Stimulated activated CD8-positive, alpha-beta memory T cell treated with anti-CD3 and anti-CD28 coated beads, Interleukin-15, amount 100 ng/mL, for 1 hour (primary cell): ENCODE measurements at regions not wholly inside any gene's neighbourhood (a gene's known extent, or its start where the extent isn't known, plus 50 kb on each side); places are given as distances from the start of the nearest gene placed in this dataset.

Experiments
- DNase-seq: peaks from one replicate; pipeline ENCODE4 v3.0.0-alpha.2; 2020; ENCODE audit warnings: low read depth

DNA sequence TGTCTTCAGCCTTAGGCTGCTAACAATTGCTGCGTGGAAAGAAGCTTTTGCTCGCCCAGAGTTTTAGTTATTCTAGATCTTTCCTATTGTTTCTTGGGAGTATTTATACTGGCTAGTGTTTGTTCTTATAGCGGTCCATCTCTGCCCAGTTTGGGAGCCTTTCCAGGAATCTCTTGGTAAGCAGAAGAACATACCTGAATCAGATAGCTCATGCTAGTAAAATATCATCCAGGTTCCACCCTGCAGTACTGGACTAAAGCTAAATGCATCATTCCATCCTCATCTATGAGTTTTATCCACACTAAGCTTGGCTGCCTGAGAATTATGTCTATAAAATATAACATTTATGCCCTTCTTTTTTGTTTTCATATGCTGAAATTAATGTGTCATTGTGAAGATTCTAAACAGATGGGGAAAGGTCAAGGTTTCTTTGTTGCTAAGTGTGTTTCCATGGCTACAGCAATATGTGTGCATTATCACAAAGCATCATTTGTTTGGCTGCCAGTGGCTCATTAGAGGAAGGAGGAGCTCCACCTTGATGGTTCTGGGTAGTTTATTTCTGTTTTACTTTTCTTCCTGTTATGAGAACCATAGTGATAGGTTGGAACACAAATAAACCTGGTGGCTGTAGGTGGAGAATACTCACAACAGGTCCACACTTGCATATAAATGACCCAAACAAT, 182.8 kb downstream of the PIK3C3 start:
- no peak for DNase-seq

GRCh38 chr18:42141439-42141838, 186.4 kb downstream of the PIK3C3 start:
- no peak for DNase-seq

- no peak for DNase-seq
These were observed 200.0 kb downstream of the PIK3C3 start for GRCh38 chr18:42155024-42155423.

- no peak for DNase-seq
These were observed 201.2 kb downstream of the PIK3C3 start for GRCh38 chr18:42156281-42156680.

- DNase-seq: no peak
These were observed 202.4 kb downstream of the PIK3C3 start for GRCh38 chr18:42157420-42157819.

- no peak for DNase-seq
These were observed 202.8 kb downstream of the PIK3C3 start for GRCh38 chr18:42157878-42158277.

- DNase-seq: no peak
These were observed 204.1 kb downstream of the PIK3C3 start for GRCh38 chr18:42159146-42159545.

- DNase-seq: no peak
These were observed 208.3 kb downstream of the PIK3C3 start for GRCh38 chr18:42163321-42163720.

GRCh38 chr18:42164556-42164955, 209.5 kb downstream of the PIK3C3 start:
- DNase-seq: no peak

DNA sequence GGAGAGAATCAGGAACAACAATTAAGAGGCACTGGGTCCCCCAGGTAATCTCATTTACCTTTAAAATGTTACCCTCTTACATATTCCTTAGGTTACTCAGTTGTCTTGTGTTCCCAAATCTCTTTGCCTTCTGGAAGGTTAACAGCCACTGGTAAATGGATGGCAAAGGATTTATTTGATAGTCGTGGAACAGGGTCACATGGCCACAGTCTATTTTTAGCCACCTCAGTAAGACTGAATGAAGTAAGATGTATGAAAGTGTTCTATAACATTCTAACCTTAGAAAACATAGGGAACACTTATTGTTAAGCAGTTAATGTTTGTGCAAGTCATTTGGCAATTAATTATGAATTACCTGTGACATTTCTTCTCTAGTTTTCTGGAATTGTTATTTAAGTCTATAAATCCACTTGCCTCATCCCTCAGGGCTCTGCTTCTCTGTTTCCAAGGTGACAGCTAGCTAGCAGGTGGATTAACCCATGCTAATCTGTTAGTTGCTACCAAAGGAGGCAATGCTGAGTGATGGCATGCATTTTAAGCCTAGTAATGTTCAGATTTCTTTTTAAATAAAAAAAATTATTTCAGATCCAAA, 211.0 kb downstream of the PIK3C3 start:
- DNase-seq: no peak

GRCh38 chr18:42168487-42168886, 213.5 kb downstream of the PIK3C3 start:
- no peak for DNase-seq

- DNase-seq: no peak
These were observed 213.9 kb downstream of the PIK3C3 start for GRCh38 chr18:42168907-42169306.

DNA sequence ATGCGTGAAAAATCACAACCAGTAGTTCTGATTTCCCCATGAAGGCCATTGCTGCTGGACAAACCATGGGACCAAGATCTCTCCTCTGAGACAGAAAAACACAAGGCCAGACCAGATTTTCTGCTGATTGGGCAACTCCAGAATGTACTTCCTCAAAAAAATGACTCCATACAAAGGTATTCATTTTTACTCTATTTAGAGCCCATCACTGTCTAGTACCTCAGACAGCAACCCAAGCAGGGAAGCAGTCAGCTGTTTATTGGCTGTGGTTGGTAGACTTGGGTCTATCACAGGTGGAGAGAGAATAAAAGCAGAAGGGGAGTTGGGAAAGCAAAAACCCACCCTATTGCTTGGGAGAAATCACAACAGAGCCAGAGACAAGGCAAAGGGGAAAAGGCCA, 219.9 kb downstream of the PIK3C3 start:
- no peak for DNase-seq

DNA sequence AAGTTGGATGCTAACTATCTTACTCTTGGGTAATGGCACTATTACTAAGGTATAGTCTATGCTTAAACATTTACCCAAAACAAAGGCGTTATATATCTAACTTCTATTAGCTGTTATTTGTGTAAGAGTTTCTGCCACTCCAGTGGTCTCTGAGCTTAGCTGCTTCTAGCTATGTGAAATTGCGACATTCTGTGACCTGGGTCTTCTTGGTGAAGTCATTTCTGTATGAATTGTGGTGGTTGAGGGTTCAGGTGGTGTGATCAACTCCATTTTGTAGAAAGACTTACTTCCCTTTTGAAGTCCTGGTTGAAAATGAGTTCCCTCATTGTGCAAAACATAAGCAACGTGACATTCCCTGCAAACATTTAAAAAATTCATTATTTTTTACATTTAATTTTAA, 221.6 kb downstream of the PIK3C3 start:
- DNase-seq: no peak

- DNase-seq: no peak
These were observed 222.4 kb downstream of the PIK3C3 start for GRCh38 chr18:42177390-42177789.

DNA sequence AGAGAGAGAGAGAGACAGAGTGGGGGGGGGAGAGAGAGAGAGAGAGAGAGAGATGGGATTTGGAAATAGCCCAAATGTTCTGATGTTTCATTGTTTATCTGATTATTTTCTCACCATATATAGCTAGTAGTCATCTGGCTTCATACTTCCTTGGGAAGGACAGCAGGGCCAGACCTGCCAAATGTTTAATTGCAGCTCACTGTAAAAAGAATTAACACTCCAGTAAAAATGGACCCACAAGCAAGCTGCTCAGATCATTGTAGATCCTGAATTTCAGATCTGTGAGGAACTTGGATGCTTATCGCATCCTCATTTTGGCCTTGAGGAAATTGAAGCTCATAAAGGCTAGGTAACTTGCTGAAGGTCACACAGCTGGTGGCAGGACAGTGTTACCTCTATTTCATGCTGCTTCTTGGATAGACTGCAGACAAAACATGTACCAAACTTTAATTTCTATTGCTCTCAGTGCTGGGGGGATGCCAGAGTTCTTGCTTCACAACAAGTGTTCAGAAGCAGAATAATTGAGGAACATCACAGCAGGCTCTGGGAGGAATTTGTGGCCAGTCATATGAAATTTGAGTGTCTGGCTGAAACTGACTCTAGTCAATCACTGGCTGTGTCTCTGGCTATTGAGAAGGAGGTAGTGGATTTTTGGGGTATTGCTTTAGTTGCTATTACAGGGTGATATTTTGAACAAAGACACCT, 223.5 kb downstream of the PIK3C3 start:
- no peak for DNase-seq

DNA sequence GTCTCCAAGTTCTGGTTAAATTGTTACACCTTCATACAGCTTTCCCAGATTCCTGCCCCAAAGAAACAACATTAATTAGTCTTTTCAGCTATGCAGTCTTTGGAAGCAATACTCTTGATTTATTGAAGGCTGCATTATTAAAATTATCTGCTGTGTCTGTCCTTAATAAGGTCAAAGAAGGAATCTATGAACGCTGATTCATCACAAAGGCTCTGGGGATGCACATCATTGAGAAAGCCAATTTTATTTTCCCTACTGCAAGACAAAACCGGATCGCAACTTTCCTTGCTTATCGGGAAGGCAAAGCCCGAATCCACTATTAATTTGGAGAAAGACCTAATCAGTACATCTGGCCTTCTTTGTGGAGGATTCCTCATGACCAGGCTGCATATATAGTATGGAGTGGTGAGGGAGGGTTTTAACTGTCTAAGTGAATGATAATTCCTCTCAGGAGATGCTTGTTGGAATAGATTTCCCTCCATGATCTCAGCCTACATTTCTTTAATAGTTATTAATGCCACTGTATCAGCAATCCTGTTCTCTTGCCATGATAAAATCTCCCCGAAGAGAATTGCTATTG, 224.6 kb downstream of the PIK3C3 start:
- DNase-seq: no peak

DNA sequence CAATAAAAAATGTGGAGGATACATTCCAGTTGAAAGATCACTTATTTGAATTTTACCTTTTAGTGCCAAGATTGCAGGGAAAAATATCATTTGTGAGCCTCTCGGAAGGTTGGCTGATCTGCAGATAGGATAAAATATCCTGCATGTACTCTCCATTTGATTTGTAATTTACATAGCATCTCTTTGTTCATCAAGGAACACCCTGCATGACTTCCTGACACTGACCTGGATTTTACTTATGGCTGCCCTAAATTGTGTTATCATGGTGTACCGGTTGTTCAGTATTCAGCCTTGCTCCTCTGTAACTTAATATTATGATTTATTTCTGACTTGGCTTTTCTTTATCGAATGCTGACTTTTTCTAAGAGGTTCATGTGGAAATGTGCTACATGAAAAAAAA, 226.4 kb downstream of the PIK3C3 start:
- no peak for DNase-seq

DNA sequence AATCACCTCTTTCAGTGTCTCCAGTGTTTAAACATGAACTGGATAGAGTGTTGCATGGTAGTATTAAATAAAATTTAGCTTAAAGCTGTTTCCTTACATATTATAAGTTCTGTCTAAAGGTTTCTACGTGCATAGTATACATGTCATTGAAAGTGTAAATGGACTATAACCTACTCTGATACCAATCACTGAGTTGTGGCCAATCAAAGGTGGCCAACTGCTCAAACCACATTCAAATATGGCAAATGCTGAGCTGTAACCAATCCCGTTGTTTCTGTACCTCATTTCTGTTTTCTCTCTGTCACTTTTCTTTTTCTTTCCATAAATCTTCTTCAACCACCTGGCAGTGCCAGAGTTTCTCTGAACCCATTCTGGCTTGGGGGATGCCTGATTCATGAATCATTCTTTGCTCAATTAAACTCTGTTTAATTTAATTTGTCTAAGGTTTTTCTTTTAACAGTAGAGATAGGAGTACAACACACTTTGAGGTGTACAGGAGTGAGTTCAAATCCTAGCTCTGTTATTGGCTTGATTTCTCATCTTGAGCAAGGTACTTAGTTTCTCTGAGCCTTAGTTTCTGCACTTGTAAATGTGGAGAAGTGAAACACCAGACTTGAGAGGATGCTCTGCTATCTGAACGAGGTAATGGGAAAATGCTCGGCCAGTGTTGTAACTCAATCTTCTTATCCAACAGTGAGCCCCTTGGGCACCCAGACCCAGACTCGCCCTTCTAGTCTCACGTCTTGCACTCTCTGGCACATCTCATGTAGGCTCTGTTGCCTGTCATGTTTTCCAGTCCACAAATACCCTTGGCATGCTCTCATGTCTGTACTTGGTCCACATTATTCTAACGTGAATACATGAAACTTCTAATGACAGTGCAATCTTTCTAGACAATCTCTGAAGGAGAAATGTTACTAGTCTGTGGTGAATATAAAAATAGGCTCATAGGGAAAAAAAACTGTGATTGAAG, 228.0 kb downstream of the PIK3C3 start:
- DNase-seq: no peak

DNA sequence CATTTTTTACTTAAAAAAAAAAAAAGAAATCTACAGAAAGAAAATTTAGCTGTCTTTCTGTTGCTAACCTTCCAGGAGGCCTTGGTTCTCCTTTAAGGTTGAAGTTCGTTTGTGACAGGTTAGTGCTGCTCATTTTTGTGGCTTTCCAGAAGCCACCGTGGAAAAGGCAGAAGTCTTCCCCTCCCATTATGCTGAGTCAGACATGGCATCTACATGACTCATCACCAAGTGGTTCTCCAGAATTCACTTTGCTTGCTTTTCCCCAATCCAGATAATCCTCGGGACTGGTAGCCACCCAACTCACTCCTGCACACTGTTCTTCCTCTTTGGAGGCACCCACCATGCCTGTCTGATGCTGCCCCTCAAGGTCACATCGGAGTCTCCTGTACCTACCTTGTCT, 228.7 kb downstream of the PIK3C3 start:
- no peak for DNase-seq

- no peak for DNase-seq
These were observed 229.8 kb downstream of the PIK3C3 start for GRCh38 chr18:42184685-42185477.
